GM21786 (cell line): ENCODE measurements at regions not wholly inside any gene's neighbourhood (a gene's known extent, or its start where the extent isn't known, plus 50 kb on each side); places are given as distances from the start of the nearest gene placed in this dataset.
"Not testable (repeated sequence)": the region's sequence is repeated elsewhere in the genome, so short reads cannot be mapped to it uniquely, and the experiment has no call there.

Experiments
- ATAC-seq: cut with Tn5 transposase; IDR thresholded peaks from one replicate; pipeline ENCODE4 v1.9.1; 2021; ENCODE audit not compliant: unreplicated experiment

DNA sequence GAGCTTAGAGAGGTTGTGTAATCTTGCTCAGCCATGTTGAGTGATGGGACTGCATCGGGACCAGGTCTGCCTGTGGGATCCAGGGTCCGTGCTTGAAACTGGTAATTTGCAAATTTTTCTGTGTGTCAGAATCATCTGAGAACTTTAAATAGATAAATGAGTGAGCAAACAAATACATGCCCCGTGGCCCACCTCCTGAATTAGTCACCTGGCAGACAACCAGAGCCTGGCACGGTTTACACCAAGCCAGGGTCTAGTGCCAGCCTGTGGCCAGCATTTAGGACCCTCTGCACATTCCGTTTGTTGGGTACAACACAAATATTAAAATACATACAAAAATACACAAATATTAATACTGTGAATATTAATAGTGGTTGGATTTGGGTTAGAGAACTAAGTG, 90.6 kb upstream of the STOX2 start:
- no peak for ATAC-seq

DNA sequence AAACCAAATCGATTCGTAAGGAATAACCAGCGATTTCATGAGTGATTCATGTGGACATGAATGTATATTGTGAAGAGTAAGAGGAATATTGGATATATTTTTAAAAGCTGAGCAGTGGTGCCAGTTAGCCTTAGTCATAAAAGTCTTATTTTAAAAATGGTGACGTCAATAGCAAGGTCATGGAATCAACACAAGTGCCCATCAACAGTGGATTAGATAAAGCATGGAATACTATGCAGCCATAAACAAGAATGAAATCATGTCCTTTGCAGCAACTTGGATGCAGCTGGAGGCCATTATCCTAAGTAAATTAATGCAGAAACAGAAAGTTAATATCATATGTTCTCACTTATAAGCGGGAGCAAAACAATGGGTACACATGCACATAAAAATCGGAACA, 89.0 kb upstream of the STOX2 start:
- no peak for ATAC-seq

DNA sequence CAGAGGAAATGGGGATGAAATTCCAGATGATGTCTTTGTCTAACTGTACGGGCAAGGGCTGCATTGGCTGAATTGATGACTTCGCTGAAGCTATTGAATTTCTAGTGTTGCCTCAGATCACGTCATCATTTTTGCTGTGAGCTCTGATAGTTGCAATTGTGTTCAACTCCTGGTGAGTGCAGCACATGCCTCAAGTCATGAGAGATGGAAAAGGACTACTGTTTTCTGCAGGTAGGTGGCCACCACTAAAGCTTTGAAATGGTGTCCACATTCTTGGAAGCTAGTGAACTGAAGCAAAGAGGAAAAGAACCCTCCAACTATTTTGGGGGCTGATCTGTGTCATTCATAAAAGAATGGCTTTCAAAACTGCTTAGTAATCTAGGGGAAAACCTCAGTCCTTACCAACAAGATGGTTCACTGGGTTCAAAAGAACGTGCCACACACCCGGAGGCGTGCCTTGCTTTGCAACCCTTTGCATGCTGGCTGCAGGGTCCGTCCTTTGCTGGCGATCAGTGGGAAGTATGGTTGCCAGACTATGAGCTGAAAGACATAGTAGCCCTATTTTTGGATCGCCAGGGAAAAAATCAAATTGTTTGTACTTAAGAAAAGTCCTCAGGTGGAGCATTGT, 88.1 kb upstream of the STOX2 start:
- ATAC-seq = no peak

DNA sequence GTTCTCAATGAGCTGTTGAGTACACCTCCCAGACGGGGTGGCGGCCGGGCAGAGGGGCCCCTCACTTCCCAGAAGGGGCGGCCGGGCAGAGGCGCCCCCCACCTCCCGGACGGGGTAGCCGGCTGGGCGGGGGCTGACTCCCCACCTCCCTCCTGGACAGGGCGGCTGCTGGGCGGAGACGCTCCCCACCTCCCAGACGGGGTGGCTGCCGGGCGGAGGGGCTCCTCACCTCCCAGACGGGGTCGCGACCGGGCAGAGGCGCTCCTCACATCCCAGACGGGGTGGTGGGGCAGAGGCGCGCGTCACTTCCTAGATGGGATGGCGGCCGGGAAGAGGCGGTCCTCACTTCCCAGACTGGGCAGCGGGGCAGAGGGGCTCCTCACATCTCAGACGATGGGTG, 86.5 kb upstream of the STOX2 start:
- not testable (repeated sequence) for ATAC-seq

DNA sequence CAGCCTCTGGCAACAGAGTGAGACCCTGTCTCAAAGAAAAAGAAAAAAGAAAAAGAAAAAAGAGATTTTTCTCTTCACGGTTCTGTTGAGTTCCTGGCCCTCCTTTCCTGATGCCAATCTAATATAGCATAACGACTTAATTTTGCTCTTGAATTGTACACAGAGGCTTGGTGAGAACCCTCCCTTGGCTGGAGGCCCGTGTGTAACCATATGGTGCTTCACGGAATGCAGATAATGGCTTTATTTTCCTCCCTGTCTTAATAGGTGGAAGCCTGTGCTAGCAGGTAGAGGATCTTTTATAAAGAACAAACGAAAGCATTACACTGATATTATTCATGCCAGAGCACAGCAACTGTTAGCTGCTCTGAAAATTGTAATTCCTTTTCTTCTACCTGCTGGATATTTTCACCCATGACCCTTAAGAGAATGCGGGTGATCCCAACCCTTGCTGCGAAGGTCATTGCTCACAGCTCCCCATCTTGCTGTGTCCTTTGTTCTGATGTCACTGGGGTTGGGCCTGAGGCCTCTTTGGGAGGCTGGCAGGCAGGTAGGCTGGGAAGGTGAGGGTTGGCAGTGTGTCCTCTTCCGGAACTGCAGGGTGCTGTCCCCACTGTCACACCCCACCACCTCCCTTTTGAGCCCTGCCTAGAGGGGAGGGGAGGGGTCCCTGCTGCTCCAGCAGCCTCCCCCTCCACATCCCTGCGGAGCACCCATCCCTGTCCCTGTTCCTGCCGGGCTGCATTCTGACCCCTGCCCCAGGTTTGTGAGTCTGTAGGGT, 83.8 kb upstream of the STOX2 start:
- ATAC-seq = no peak

DNA sequence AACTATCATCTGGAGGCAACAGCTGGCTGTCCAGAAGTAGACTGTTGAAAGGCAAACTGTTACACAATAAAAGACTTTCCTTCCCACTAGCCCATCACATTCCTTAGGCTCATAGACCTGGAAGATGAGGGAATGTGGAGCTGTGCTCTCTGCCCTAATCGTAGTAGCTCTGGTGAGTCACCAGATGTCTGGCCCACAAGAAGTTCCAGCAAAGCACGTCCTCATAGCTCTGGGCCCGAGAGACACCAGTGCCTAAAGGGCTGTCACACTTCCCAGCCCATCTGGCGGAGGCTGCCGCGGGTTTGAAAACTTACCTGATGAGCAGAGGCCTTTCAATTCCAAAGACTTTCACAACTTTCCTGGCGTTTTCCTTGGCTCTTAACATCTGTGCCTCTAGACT, 81.7 kb upstream of the STOX2 start:
- ATAC-seq = no peak

DNA sequence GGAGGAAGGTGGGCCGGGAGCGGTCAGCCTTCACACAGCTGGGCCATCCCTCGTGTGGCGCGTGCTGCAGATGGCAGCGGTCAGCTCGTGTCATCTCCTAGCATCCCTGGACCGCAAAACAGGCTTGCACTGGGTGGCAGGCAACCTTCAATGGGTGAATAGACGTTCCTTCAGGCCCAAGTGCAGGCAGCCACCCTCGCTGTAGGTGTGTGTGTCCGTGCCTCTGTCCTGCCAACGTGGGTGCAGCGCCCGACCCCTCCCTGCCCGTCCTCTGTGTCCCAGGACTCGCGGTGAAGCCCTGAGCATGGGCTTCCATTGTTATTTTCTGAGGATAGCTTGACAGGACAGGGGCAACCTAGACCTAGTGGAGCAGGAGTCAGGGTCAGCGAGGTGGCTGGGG, 79.8 kb upstream of the STOX2 start:
- no peak for ATAC-seq

DNA sequence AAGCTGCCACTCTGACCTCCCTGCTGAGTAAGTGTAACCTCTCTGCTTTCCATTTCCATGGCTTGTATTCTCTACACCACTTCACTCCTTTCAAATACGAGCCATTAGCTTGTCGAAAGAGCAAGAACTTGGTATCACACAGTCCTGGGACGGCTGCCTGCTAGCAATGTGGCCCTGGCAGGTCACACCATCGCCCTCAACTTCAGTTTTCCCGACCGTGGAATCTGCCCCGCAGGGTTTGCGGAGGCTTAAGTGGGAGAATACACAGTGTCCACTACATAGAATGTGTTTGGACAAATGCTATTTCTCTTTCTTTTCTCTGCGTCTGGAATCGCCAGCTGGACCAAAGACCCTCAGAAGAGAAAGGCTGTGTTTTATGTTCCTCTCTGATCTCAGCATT, 78.6 kb upstream of the STOX2 start:
- ATAC-seq = no peak

DNA sequence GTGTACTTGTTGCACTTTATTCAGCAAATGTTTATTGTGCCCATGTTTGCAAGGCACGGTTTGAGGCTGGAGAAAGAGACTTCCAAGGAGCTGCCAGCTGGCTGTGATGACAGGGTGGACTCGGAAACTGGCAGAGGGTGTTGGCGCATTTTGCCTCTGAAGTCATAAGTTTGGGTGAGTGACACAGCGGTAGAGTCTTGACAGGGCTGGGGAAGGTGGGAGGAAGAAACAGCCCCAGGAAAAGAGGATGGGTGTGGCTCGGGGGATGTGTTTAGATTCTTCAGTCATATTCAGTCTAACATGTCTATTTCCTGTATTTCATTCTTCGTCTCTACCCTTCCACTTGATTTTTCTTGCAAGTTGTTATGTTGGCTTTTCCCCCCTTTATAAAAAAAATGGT, 77.0 kb upstream of the STOX2 start:
- ATAC-seq = no peak

DNA sequence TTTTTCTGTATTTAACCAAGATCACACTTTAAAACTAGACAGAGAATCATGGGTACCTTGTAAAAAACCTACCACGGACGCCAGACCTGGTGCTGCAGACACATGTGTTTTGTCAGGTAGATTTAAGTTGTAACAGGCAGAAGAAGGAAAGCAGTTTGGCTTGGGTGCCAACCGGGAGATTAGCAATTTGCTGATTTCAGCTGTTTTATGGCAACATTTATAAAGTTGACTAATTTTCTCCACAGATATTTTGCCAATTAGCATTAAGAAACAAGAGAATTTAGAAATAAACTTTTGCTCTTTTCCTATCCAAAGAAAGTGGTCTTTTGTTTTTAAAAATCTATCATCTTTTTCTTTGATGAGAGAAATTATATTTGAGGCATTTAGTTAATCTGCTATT, 76.3 kb upstream of the STOX2 start:
- ATAC-seq = no peak

DNA sequence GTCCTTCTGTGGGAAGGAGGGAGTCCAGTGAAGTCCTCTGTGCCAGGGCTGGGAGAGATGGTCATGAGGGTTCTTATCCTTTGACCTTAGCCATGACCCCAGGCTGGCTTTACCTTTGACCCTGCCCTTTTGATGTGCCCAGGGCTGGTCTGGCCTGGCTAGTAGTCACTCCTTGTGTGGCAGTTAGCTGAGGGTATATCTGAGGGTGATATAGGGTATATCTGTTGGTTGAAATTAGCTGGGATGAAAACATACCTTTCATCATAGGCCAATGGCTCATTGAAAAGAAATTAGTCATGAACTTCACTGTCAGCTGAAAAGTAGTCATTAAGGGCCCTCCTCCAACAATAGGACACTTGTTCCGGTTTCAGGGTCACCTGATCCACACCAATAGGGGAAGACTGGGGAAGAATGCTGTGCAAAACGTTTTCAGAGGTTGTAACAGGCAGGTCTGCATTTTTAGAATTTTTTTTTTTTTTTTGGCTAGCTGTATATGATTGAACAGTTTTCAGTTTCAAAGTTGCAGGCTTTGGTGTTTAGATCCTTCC, 74.6 kb upstream of the STOX2 start:
- no peak for ATAC-seq

DNA sequence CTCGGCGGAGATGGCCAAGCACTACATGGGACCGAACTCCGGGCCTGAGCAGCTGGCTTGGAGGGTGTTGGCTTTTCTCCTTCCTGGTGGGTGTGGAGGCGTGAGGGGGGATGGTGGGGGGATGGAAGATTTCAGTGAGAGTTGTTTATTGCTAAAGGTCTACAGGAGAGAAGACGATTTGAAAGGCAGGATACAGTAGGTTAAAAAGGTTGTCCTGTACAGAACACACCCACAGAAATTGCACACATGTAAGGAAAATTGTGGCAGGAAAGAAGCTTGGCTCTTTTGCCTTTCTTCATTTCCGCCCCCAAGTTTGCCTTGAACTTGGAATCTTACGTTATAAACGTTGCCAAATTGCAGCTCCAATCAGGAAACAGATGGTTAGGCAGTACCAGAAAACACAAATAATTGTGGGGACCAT, 74.1 kb upstream of the STOX2 start:
- no peak for ATAC-seq

DNA sequence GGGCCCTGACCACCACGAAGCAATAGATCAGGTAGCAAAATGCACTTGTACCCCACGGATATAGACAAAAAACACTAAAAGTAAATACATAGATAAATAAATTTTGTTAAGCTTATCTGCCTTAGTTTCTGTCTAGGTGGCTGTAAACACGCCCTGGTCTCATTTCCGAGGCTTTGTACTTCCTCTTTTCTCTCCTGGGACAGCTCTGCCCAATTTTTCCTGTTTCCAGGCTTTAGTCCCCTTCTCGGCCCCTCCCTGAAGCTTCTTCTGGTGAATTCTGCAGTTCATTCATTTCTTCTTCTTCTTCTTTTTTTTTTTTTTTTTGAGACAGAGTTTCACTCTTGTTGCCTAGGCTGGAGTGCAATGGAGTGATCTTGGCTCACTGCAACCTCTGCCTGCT, 73.4 kb upstream of the STOX2 start:
- ATAC-seq = no peak

DNA sequence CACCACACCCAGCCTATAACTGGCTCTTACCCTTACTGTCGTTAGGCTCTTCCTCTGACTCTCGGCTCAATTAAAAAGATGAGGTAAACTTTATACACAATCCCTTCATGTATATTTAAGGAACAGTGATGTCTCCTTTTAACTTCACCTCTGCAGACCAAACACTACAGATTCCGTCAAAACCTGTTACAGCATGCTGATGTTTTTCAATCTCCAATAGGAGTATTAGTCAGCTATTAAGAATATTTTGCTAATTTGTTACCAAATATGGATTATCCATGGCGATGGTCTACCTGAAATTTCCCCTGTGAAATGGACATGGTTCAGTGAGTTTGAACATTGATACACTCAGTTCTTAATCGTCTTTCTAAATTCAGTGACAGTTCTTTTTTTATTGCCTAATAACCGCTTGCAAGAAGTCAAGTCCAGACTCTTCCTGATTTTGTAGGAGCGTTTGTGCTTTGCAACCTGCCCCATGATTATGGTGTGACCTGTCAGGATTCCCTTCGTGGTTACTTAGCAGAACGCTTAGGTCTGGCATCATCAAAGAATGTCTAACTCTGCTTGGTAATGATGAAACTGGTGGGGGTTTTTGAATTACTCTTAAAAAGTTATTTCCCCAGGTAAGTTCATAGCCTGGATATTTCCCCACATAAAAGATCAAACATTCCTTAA, 72.2 kb upstream of the STOX2 start:
- ATAC-seq = no peak

DNA sequence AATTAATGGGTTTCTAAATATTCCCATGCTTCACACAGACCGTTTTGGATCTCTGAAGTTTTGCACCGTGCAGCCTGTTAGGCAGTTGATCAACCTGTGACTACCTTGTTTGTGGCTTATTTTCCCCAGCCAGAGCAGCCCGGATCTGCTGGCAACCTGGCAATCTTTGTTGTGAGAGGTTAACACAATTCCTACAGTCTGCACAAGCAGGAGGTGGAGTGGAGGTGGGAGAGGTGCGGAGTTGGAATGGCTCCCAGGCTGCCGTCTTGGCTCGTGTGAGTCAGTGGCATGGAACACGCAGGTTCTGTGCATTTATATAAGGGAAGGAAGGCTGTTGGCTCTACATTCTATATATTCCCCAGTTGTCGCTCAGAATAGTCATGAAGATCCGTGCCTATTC, 70.9 kb upstream of the STOX2 start:
- ATAC-seq = no peak

DNA sequence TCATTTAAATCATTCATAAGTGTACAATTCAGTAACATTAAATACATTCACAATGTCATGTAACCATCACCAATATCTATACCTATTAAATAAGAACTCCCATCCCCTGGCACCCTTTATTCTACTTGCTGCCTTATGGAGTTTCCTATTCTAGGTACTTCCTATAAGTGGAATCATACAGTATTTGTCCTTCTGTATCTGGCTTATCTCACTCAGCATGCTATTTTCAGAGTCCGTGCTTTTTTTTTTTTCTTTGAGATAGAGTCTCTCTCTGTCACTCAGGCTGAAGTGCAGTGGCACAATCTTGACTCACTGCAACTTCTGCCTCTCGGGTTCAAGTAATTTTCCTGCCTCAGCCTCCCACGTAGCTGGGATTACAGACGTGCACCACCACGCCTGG, 67.9 kb upstream of the STOX2 start:
- no peak for ATAC-seq

DNA sequence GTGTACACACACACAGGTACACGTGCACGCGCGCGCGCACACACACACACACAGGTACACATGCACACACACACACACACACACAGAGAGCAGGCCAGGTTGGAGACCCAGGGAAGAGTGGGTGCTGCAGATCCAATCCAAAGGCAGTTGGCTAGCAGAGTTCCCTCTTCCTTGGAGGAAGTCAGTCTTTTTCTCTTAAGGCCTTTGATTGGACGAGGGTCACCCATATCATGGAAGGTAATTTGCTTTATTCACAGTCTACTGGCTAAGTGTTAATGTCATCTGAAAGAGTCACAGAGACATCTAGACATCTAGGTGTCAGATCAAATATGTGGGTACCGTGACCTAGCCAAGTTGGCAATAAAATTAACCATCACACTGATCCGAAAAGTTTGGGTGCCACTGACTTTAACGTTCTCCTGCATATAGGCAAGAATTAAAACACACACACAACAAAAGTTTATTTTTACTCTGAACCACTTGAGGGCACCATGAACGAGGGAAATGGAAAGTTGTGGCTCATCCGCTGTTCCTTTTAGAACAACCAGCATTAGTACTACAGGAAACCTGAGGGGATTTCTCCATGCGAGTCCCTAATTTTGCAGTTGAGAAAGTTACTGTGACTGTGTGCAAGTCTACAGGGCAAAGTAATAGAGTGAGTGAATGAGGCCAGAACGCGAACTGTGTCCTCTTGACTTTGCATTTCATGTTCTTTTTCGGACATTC, 66.0 kb upstream of the STOX2 start:
- no peak for ATAC-seq

DNA sequence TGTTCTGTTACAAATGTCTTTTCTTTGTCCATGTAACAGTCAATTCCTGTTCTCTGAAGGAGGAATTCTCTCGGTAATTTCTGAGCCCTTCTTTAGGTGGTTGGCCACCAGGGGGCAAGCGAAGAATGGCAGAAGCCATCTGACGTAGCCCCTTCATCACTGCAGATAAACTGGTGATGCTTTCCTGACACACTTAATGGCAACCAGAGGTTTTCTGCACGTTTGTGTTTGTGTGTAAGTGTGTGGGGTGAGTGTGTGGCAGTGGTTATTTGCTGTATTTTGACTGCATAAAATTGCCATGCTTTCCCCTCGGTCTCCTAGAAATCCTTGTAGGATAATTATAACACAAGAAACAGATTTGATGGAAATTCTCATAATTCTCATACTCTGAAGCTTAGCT, 64.8 kb upstream of the STOX2 start:
- ATAC-seq = peak; percentile 77

DNA sequence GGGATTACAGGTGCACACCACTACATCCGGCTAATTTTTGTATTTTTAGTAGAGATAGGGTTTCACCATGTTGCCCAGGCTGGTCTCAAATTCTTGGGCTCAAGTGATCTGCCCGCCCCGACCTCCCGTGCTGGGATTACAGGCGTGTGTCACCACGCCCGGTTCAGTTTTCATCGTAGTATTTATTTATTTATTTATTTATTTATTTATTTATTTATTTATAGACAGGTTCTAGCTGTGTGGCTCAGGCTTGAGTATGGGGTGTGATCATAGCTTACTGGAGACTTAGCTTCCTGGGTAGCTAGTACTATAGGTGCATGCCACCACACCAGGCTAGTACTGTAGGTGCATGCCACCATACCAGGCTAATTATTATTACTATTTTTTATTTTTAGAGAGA, 64.1 kb upstream of the STOX2 start:
- no peak for ATAC-seq

DNA sequence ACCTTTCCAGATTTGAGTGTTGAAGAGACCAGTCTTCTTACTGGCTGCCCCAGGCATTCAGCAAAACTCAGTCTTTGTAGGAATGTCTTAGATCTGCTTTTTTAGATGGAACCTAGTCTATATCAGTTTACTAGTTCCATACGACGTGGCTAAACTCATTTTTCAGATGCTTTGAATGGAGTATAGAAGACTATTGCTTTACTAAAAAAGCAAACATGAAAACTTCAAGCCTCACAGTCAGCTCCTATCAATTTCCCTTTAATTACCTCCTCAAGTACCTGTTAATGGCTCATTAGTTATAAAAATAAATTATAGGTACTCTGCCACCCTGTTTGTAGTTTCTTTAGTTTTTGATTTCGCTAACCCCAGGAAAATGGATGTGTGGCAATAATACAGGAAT, 63.0 kb upstream of the STOX2 start:
- ATAC-seq = no peak

DNA sequence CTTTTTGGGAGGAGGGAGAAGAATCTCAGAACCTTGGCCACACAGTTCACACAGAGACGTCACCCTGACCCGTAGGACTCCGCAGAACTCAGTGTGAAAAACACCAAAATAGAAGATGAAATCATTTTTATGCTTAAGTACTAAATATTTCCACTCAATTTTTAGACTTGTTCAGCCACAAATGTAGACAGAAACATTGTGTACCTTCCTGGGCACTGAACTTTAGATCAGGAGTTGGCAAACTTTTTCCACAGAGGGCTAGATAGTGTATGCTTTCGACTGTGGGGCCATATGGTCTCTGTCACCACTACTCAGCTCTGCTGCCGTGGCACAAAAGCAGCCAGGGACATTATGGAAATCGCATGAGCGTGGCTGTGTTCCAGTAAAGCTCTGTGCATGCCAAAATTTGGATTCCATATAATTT, 61.8 kb upstream of the STOX2 start:
- no peak for ATAC-seq
